ENCODE measurements at regions not wholly inside any gene's neighbourhood (a gene's known extent, or its start where the extent isn't known, plus 50 kb on each side); places are given as distances from the start of the nearest gene placed in this dataset.

GRCh38 chr14:23723911-23724310, 87.7 kb downstream of the DHRS2 start:
- TF ChIP-seq POLR2A (IDR thresholded peaks at IDR 0.05) (no peak), CTCF (IDR thresholded peaks at IDR 0.05) (no peak)
